Uterus (tissue), 2 donors: ENCODE measurements at regions not wholly inside any gene's neighbourhood (a gene's known extent, or its start where the extent isn't known, plus 50 kb on each side); places are given as distances from the start of the nearest gene placed in this dataset.

ENCODE experiments used
- CTCF ChIP-seq, 4 experiments: fragments of 200-600 bp in 2 of 4; fragments of 450-650 bp in 2 of 4; sonication (generic) in 2 of 4; IDR thresholded peaks; one replicate each; pipeline ENCODE4 v1.5.1; 2016 to 2019; ENCODE audit warnings: antibody characterized with exemption in 4 of 4, mild to moderate bottlenecking in 2 of 4, moderate library complexity in 1 of 4
- POLR2A ChIP-seq, 2 donors: fragments of 450-650 bp; IDR thresholded peaks; one replicate each; pipeline ENCODE4 v1.6.1; 2016; ENCODE audit warnings: antibody characterized with exemption in 2 of 2, mild to moderate bottlenecking in 1 of 2, moderate library complexity in 1 of 2

GRCh38 chr2:16060936-16061338 lies 120.6 kb downstream of the MYCN start:
- TF ChIP-seq CTCF (IDR thresholded peaks at IDR 0.05), result no peak
- TF ChIP-seq POLR2A (IDR thresholded peaks at IDR 0.05), result no peak
